Nephron progenitor cell (in vitro differentiated cells): ENCODE measurements at regions not wholly inside any gene's neighbourhood (a gene's known extent, or its start where the extent isn't known, plus 50 kb on each side); places are given as distances from the start of the nearest gene placed in this dataset.

Experiments used
- DNase-seq: peaks from one replicate; pipeline ENCODE4 v3.0.0; 2021
- H3K27ac Mint-ChIP-seq: 2 replicates; pipeline ENCODE4 v1.8.0; 2021; ENCODE audit warnings: mild to moderate bottlenecking, moderate library complexity, mixed read lengths
- H3K27me3 Mint-ChIP-seq: 2 replicates; pipeline ENCODE4 v1.8.0; 2021; ENCODE audit warnings: mild to moderate bottlenecking, low read depth, mixed read lengths; ENCODE audit not compliant: poor library complexity
- H3K36me3 Mint-ChIP-seq: 2 replicates; pipeline ENCODE4 v1.8.0; 2021; ENCODE audit warnings: low read depth, mixed read lengths
- H3K4me1 Mint-ChIP-seq: 2 replicates; pipeline ENCODE4 v1.8.0; 2021; ENCODE audit warnings: mixed read lengths
- H3K4me3 Mint-ChIP-seq: 2 replicates; pipeline ENCODE4 v1.8.0; 2021; ENCODE audit warnings: mild to moderate bottlenecking, moderate library complexity, mixed read lengths
- H3K9me3 Mint-ChIP-seq: 2 replicates; pipeline ENCODE4 v1.8.0; 2021; ENCODE audit warnings: mild to moderate bottlenecking, moderate library complexity, mixed read lengths
- CTCF ChIP-seq: fragments of 200-600 bp; sonication (generic); IDR thresholded peaks from 2 replicates; pipeline ENCODE4 v1.5.0; 2021; ENCODE audit warnings: antibody characterized with exemption

GRCh38 chr1:83705091-83705490, 293.8 kb downstream of the TTLL7 start:
- no peaks in the 10 kb centered on the region for H3K27me3 Mint-ChIP-seq
- no peak overlapping the region for H3K27ac Mint-ChIP-seq
- no peak for DNase-seq
- TF ChIP-seq CTCF: no peak
- peaks cover 7% of the 10 kb centered on the region for H3K9me3 Mint-ChIP-seq
- no peaks in the 10 kb centered on the region for H3K36me3 Mint-ChIP-seq
- no peak overlapping the region for H3K4me3 Mint-ChIP-seq
- peaks cover 4% of the 10 kb centered on the region for H3K4me1 Mint-ChIP-seq

GRCh38 chr1:83704350-83704749, 294.6 kb downstream of the TTLL7 start:
- peaks cover 4% of the 10 kb centered on the region for H3K4me1 Mint-ChIP-seq

GRCh38 chr1:83702356-83702755, 296.6 kb downstream of the TTLL7 start:
- H3K4me3 Mint-ChIP-seq: no peak overlapping the region
- TF ChIP-seq CTCF: no peak
- DNase-seq: no peak

More at GRCh38 chr1:83704350-83704749, 294.6 kb downstream of the TTLL7 start:
- Mint-ChIP-seq H3K36me3 (no peaks in the 10 kb centered on the region), H3K4me3 (no peak overlapping the region), H3K27me3 (no peaks in the 10 kb centered on the region), H3K27ac (no peak overlapping the region), H3K9me3 (peaks cover 8% of the 10 kb centered on the region)
- no peak for DNase-seq
- TF ChIP-seq CTCF: no peak

GRCh38 chr1:83701355-83701754, 297.6 kb downstream of the TTLL7 start:
- DNase-seq: no peak
- H3K36me3 Mint-ChIP-seq: no peaks in the 10 kb centered on the region
- H3K27ac Mint-ChIP-seq: no peak overlapping the region
- no peak for TF ChIP-seq CTCF
- H3K27me3 Mint-ChIP-seq: peaks cover 27% of the 10 kb centered on the region
- no peak overlapping the region for H3K4me3 Mint-ChIP-seq
- H3K4me1 Mint-ChIP-seq: peaks cover 13% of the 10 kb centered on the region
- H3K9me3 Mint-ChIP-seq: peaks cover 11% of the 10 kb centered on the region

More at GRCh38 chr1:83702356-83702755, 296.6 kb downstream of the TTLL7 start:
- H3K27ac Mint-ChIP-seq: no peak overlapping the region
- H3K27me3 Mint-ChIP-seq: peaks cover 18% of the 10 kb centered on the region
- H3K9me3 Mint-ChIP-seq: peaks cover 11% of the 10 kb centered on the region
- H3K36me3 Mint-ChIP-seq: no peaks in the 10 kb centered on the region
- peaks cover 6% of the 10 kb centered on the region for H3K4me1 Mint-ChIP-seq

GRCh38 chr1:83698644-83699043, 300.3 kb downstream of the TTLL7 start:
- H3K36me3 Mint-ChIP-seq: no peaks in the 10 kb centered on the region

More at GRCh38 chr1:83698644-83699043, 300.3 kb downstream of the TTLL7 start:
- H3K4me3 Mint-ChIP-seq: no peak overlapping the region
- DNase-seq: no peak
- H3K9me3 Mint-ChIP-seq: peaks cover 11% of the 10 kb centered on the region
- H3K27ac Mint-ChIP-seq: no peak overlapping the region
- TF ChIP-seq CTCF: no peak
- peaks cover 26% of the 10 kb centered on the region for H3K4me1 Mint-ChIP-seq
- peaks cover 48% of the 10 kb centered on the region for H3K27me3 Mint-ChIP-seq
